ENCODE measurements at regions not wholly inside any gene's neighbourhood (a gene's known extent, or its start where the extent isn't known, plus 50 kb on each side); places are given as distances from the start of the nearest gene placed in this dataset.

GRCh38 chr4:18227880-18228279, 206.3 kb upstream of the LCORL start:
- Histone ChIP-seq H3K27me3 (ENCODE audit: control insufficient read depth, insufficient read depth, low read length) (no peaks in the 10 kb centered on the region), H3K36me3 (ENCODE audit: control insufficient read depth, insufficient read depth, low read length) (no peaks in the 10 kb centered on the region), H3K4me3 (ENCODE audit: low read depth in 2 of 2, low read length in 2 of 2) (no peak overlapping the region), H3K4me1 (ENCODE audit: control insufficient read depth, insufficient read depth, low read length) (no peaks in the 10 kb centered on the region), H3K9me3 (ENCODE audit: control insufficient read depth, insufficient read depth, low read depth, low read length) (no peaks in the 10 kb centered on the region), H3K27ac (ENCODE audit: low read length) (no peak overlapping the region)
- TF ChIP-seq, protein P1, sequence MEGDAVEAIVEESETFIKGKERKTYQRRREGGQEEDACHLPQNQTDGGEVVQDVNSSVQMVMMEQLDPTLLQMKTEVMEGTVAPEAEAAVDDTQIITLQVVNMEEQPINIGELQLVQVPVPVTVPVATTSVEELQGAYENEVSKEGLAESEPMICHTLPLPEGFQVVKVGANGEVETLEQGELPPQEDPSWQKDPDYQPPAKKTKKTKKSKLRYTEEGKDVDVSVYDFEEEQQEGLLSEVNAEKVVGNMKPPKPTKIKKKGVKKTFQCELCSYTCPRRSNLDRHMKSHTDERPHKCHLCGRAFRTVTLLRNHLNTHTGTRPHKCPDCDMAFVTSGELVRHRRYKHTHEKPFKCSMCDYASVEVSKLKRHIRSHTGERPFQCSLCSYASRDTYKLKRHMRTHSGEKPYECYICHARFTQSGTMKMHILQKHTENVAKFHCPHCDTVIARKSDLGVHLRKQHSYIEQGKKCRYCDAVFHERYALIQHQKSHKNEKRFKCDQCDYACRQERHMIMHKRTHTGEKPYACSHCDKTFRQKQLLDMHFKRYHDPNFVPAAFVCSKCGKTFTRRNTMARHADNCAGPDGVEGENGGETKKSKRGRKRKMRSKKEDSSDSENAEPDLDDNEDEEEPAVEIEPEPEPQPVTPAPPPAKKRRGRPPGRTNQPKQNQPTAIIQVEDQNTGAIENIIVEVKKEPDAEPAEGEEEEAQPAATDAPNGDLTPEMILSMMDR (IDR thresholded peaks at IDR 0.05), result no peak
- TF ChIP-seq, protein P2, sequence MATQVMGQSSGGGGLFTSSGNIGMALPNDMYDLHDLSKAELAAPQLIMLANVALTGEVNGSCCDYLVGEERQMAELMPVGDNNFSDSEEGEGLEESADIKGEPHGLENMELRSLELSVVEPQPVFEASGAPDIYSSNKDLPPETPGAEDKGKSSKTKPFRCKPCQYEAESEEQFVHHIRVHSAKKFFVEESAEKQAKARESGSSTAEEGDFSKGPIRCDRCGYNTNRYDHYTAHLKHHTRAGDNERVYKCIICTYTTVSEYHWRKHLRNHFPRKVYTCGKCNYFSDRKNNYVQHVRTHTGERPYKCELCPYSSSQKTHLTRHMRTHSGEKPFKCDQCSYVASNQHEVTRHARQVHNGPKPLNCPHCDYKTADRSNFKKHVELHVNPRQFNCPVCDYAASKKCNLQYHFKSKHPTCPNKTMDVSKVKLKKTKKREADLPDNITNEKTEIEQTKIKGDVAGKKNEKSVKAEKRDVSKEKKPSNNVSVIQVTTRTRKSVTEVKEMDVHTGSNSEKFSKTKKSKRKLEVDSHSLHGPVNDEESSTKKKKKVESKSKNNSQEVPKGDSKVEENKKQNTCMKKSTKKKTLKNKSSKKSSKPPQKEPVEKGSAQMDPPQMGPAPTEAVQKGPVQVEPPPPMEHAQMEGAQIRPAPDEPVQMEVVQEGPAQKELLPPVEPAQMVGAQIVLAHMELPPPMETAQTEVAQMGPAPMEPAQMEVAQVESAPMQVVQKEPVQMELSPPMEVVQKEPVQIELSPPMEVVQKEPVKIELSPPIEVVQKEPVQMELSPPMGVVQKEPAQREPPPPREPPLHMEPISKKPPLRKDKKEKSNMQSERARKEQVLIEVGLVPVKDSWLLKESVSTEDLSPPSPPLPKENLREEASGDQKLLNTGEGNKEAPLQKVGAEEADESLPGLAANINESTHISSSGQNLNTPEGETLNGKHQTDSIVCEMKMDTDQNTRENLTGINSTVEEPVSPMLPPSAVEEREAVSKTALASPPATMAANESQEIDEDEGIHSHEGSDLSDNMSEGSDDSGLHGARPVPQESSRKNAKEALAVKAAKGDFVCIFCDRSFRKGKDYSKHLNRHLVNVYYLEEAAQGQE (IDR thresholded peaks at IDR 0.05; ENCODE audit: insufficient read depth in 1 of 2, low read depth in 2 of 2, low read length in 1 of 2), result no peak
- no peak for TF ChIP-seq TCF7L2 (IDR thresholded peaks at IDR 0.05; ENCODE audit: low read depth, low read length)
- TF ChIP-seq POLR2AphosphoS5 (IDR thresholded peaks at IDR 0.05; ENCODE audit: low read depth, low read length), result no peak
- TF ChIP-seq SIN3A (IDR thresholded peaks at IDR 0.05; ENCODE audit: borderline replicate concordance, insufficient read depth, low read depth, low read length), result no peak
- in situ Hi-C loops (cut with HindIII; ENCODE audit: low pct_unique_long_range_greater_than_20kb, low sequenced_read_pairs), result no loop called here
- POLR2A ChIA-PET, result no interaction called here
- ATAC-seq (no peak), DNase-seq (ENCODE audit: low read depth, low spot score) (no peak)
- intact Hi-C loops (cut with micrococcal nuclease; ENCODE audit: unreplicated experiment), result no loop called here
- CTCF ChIA-PET, result interaction anchor here (0.5 kb wide), 1 partner anchor 15 kb away, joined by 3 read pairs; no protein-coding TSS in a partner anchor
- BruUV-seq (replicated peaks), result no TSS peak

DNA sequence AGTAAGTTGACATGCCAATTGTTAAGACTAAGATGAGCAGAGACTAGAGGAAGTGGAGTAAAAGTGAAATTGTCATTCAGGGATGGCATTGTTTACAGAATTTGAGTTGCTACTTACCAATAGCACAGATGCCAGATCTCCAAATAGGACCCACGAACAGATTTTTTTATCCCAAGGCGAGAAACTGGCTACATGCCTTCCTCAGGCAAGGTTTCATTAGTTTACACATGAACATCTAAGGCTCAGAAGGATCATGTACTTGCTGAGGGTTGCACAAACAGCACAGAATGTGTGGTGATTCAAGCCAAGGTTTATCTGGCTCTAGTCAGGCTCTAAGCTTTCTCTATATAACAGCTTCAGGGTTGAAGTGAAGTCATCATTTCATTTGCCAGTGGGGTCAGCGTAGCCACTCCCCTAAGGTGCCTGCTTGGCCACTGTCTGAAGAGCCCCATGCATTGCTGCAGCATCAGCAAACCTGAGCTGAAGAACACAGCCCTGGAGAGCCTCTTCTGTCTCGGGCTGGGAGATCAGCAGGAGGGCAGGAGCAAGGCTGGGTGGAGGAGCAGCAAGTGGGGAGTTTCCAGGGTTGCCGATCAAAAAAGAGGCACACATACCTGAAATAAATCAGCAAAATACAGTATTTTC, 193.0 kb upstream of the LCORL start:
- ChIA-PET CTCF (no interaction called here), POLR2A (no interaction called here)
- Histone ChIP-seq H3K9me3 (ENCODE audit: control insufficient read depth, insufficient read depth, low read depth, low read length) (no peaks in the 10 kb centered on the region), H3K36me3 (ENCODE audit: control insufficient read depth, insufficient read depth, low read length) (no peaks in the 10 kb centered on the region), H3K4me3 (ENCODE audit: low read depth in 2 of 2, low read length in 2 of 2) (no peak overlapping the region), H3K4me1 (ENCODE audit: control insufficient read depth, insufficient read depth, low read length) (no peaks in the 10 kb centered on the region), H3K27me3 (ENCODE audit: control insufficient read depth, insufficient read depth, low read length) (no peaks in the 10 kb centered on the region), H3K27ac (ENCODE audit: low read length) (no peak overlapping the region)
- BruUV-seq (replicated peaks), result no TSS peak
- DNase-seq (ENCODE audit: low read depth, low spot score) (no peak), ATAC-seq (no peak)
- in situ Hi-C loops (cut with HindIII; ENCODE audit: low pct_unique_long_range_greater_than_20kb, low sequenced_read_pairs), result no loop called here
- intact Hi-C loops (cut with micrococcal nuclease; ENCODE audit: unreplicated experiment), result no loop called here
- TF ChIP-seq, protein P1 (IDR thresholded peaks at IDR 0.05), result no peak
- TF ChIP-seq POLR2AphosphoS5 (IDR thresholded peaks at IDR 0.05; ENCODE audit: low read depth, low read length) (no peak), SIN3A (IDR thresholded peaks at IDR 0.05; ENCODE audit: borderline replicate concordance, insufficient read depth, low read depth, low read length) (no peak)
- TF ChIP-seq, protein P2 (IDR thresholded peaks at IDR 0.05; ENCODE audit: insufficient read depth in 1 of 2, low read depth in 2 of 2, low read length in 1 of 2), result no peak

All from Panc1 (cell line).